ENCODE measurements at regions not wholly inside any gene's neighbourhood (a gene's known extent, or its start where the extent isn't known, plus 50 kb on each side); places are given as distances from the start of the nearest gene placed in this dataset.

- no peak for DNase-seq
Measured at GRCh38 chr15:38864827-38865581, 300.4 kb upstream of the RASGRP1 start.

GRCh38 chr15:38867556-38867955 is 302.9 kb upstream of the RASGRP1 start:
- Mint-ChIP-seq H3K4me1 (peaks cover 0 to 10% (median 4%) of the 10 kb centered on the region in 4 donors), H3K27me3 (no peaks in the 10 kb centered on the region), H3K9me3 (peaks cover 0 to 5% (median 0%) of the 10 kb centered on the region in 7 donors), H3K36me3 (no peaks in the 10 kb centered on the region), H3K4me3 (no peak overlapping the region), H3K27ac (no peak overlapping the region)
- H3K4me3 ChIP-seq (ENCODE audit: low read depth, low read length), result no peak overlapping the region
- no peak overlapping the region for H3K27ac ChIP-seq (ENCODE audit: insufficient read depth, low read length, poor library complexity, severe bottlenecking)
- H3K36me3 ChIP-seq (ENCODE audit: control insufficient read depth, insufficient read depth, low read length), result no peaks in the 10 kb centered on the region
- no peak for ATAC-seq (ENCODE audit: low read depth in 2 of 2)
- no peaks in the 10 kb centered on the region for H3K27me3 ChIP-seq (ENCODE audit: control insufficient read depth, insufficient read depth, low read length)
- no peak for DNase-seq
- no peaks in the 10 kb centered on the region for H3K4me1 ChIP-seq (ENCODE audit: control insufficient read depth, insufficient read depth, low read length, poor library complexity, severe bottlenecking)
- no peaks in the 10 kb centered on the region for H3K9me3 ChIP-seq (ENCODE audit: control insufficient read depth in 2 of 2, low read length in 2 of 2)

More at GRCh38 chr15:38864827-38865581, 300.4 kb upstream of the RASGRP1 start:
- no peak overlapping the region for H3K27ac ChIP-seq (ENCODE audit: insufficient read depth, low read length, poor library complexity, severe bottlenecking)
- no peaks in the 10 kb centered on the region for H3K4me1 ChIP-seq (ENCODE audit: control insufficient read depth, insufficient read depth, low read length, poor library complexity, severe bottlenecking)
- H3K27me3 ChIP-seq (ENCODE audit: control insufficient read depth, insufficient read depth, low read length), result no peaks in the 10 kb centered on the region
- H3K27me3 Mint-ChIP-seq, result no peaks in the 10 kb centered on the region
- H3K4me1 Mint-ChIP-seq, result peaks cover 0 to 12% (median 4%) of the 10 kb centered on the region in 4 donors
- no peaks in the 10 kb centered on the region for H3K9me3 ChIP-seq (ENCODE audit: control insufficient read depth in 2 of 2, low read length in 2 of 2)
- no peaks in the 10 kb centered on the region for H3K36me3 Mint-ChIP-seq
- no peak overlapping the region for H3K4me3 ChIP-seq (ENCODE audit: low read depth, low read length)
- no peak overlapping the region for H3K27ac Mint-ChIP-seq
- ATAC-seq (ENCODE audit: low read depth in 2 of 2), result no peak
- H3K9me3 Mint-ChIP-seq, result no peaks in the 10 kb centered on the region
- H3K36me3 ChIP-seq (ENCODE audit: control insufficient read depth, insufficient read depth, low read length), result no peaks in the 10 kb centered on the region
- no peak overlapping the region for H3K4me3 Mint-ChIP-seq

- H3K4me3 ChIP-seq (ENCODE audit: low read depth, low read length), result no peak overlapping the region
- Mint-ChIP-seq H3K27me3 (no peaks in the 10 kb centered on the region), H3K36me3 (no peaks in the 10 kb centered on the region), H3K4me3 (no peak overlapping the region), H3K27ac (no peak overlapping the region), H3K4me1 (peaks cover 0 to 8% (median 4%) of the 10 kb centered on the region in 4 donors), H3K9me3 (peaks cover 0 to 5% (median 0%) of the 10 kb centered on the region in 7 donors)
- H3K9me3 ChIP-seq (ENCODE audit: control insufficient read depth in 2 of 2, low read length in 2 of 2), result no peaks in the 10 kb centered on the region
- no peak overlapping the region for H3K27ac ChIP-seq (ENCODE audit: insufficient read depth, low read length, poor library complexity, severe bottlenecking)
- no peaks in the 10 kb centered on the region for H3K27me3 ChIP-seq (ENCODE audit: control insufficient read depth, insufficient read depth, low read length)
- no peak for DNase-seq
- no peak for ATAC-seq (ENCODE audit: low read depth in 2 of 2)
- no peaks in the 10 kb centered on the region for H3K36me3 ChIP-seq (ENCODE audit: control insufficient read depth, insufficient read depth, low read length)
- no peaks in the 10 kb centered on the region for H3K4me1 ChIP-seq (ENCODE audit: control insufficient read depth, insufficient read depth, low read length, poor library complexity, severe bottlenecking)
Measured at GRCh38 chr15:38868326-38869114, 303.9 kb upstream of the RASGRP1 start.

- peaks cover 0 to 5% (median 0%) of the 10 kb centered on the region in 7 donors for H3K9me3 Mint-ChIP-seq
- H3K4me1 Mint-ChIP-seq, result peaks cover 0 to 14% (median 4%) of the 10 kb centered on the region in 4 donors
- Histone ChIP-seq H3K4me1 (ENCODE audit: control insufficient read depth, insufficient read depth, low read length, poor library complexity, severe bottlenecking) (no peaks in the 10 kb centered on the region), H3K9me3 (ENCODE audit: control insufficient read depth in 2 of 2, low read length in 2 of 2) (no peaks in the 10 kb centered on the region), H3K36me3 (ENCODE audit: control insufficient read depth, insufficient read depth, low read length) (no peaks in the 10 kb centered on the region), H3K27ac (ENCODE audit: insufficient read depth, low read length, poor library complexity, severe bottlenecking) (no peak overlapping the region), H3K4me3 (ENCODE audit: low read depth, low read length) (no peak overlapping the region), H3K27me3 (ENCODE audit: control insufficient read depth, insufficient read depth, low read length) (no peaks in the 10 kb centered on the region)
- H3K27ac Mint-ChIP-seq, result no peak overlapping the region
- DNase-seq, result no peak
- ATAC-seq (ENCODE audit: low read depth in 2 of 2), result no peak
- H3K4me3 Mint-ChIP-seq, result no peak overlapping the region
- H3K36me3 Mint-ChIP-seq, result no peaks in the 10 kb centered on the region
- no peaks in the 10 kb centered on the region for H3K27me3 Mint-ChIP-seq
Measured at GRCh38 chr15:38871638-38872037, 307.0 kb upstream of the RASGRP1 start.

- peaks cover 0 to 14% (median 4%) of the 10 kb centered on the region in 4 donors for H3K4me1 Mint-ChIP-seq
- Histone ChIP-seq H3K9me3 (ENCODE audit: control insufficient read depth in 2 of 2, low read length in 2 of 2) (no peaks in the 10 kb centered on the region), H3K4me1 (ENCODE audit: control insufficient read depth, insufficient read depth, low read length, poor library complexity, severe bottlenecking) (no peaks in the 10 kb centered on the region), H3K4me3 (ENCODE audit: low read depth, low read length) (no peak overlapping the region), H3K27ac (ENCODE audit: insufficient read depth, low read length, poor library complexity, severe bottlenecking) (no peak overlapping the region), H3K36me3 (ENCODE audit: control insufficient read depth, insufficient read depth, low read length) (no peaks in the 10 kb centered on the region), H3K27me3 (ENCODE audit: control insufficient read depth, insufficient read depth, low read length) (no peaks in the 10 kb centered on the region)
- H3K9me3 Mint-ChIP-seq, result peaks cover 0 to 5% (median 0%) of the 10 kb centered on the region in 7 donors
- no peak for ATAC-seq (ENCODE audit: low read depth in 2 of 2)
- H3K27me3 Mint-ChIP-seq, result no peaks in the 10 kb centered on the region
- H3K36me3 Mint-ChIP-seq, result no peaks in the 10 kb centered on the region
- no peak overlapping the region for H3K4me3 Mint-ChIP-seq
- H3K27ac Mint-ChIP-seq, result no peak overlapping the region
- DNase-seq, result no peak
Measured at GRCh38 chr15:38872732-38873131, 308.1 kb upstream of the RASGRP1 start.

GRCh38 chr15:38873158-38873557 is 308.5 kb upstream of the RASGRP1 start:
- Histone ChIP-seq H3K4me3 (ENCODE audit: low read depth, low read length) (no peak overlapping the region), H3K36me3 (ENCODE audit: control insufficient read depth, insufficient read depth, low read length) (no peaks in the 10 kb centered on the region), H3K4me1 (ENCODE audit: control insufficient read depth, insufficient read depth, low read length, poor library complexity, severe bottlenecking) (no peaks in the 10 kb centered on the region), H3K9me3 (ENCODE audit: control insufficient read depth in 2 of 2, low read length in 2 of 2) (no peaks in the 10 kb centered on the region), H3K27ac (ENCODE audit: insufficient read depth, low read length, poor library complexity, severe bottlenecking) (no peak overlapping the region), H3K27me3 (ENCODE audit: control insufficient read depth, insufficient read depth, low read length) (no peaks in the 10 kb centered on the region)
- Mint-ChIP-seq H3K27me3 (no peaks in the 10 kb centered on the region), H3K36me3 (no peaks in the 10 kb centered on the region), H3K4me1 (peaks cover 0 to 14% (median 4%) of the 10 kb centered on the region in 4 donors), H3K9me3 (peaks cover 0 to 5% (median 0%) of the 10 kb centered on the region in 7 donors), H3K27ac (no peak overlapping the region), H3K4me3 (no peak overlapping the region)
- no peak for ATAC-seq (ENCODE audit: low read depth in 2 of 2)
- no peak for DNase-seq

- no peaks in the 10 kb centered on the region for H3K4me1 ChIP-seq (ENCODE audit: control insufficient read depth, insufficient read depth, low read length, poor library complexity, severe bottlenecking)
- Mint-ChIP-seq H3K27ac (no peak overlapping the region), H3K36me3 (no peaks in the 10 kb centered on the region), H3K27me3 (no peaks in the 10 kb centered on the region), H3K4me3 (no peak overlapping the region), H3K9me3 (peaks cover 0 to 5% (median 0%) of the 10 kb centered on the region in 7 donors), H3K4me1 (peaks cover 0 to 11% (median 3%) of the 10 kb centered on the region in 4 donors)
- H3K27me3 ChIP-seq (ENCODE audit: control insufficient read depth, insufficient read depth, low read length), result no peaks in the 10 kb centered on the region
- H3K36me3 ChIP-seq (ENCODE audit: control insufficient read depth, insufficient read depth, low read length), result no peaks in the 10 kb centered on the region
- H3K4me3 ChIP-seq (ENCODE audit: low read depth, low read length), result no peak overlapping the region
- ATAC-seq (ENCODE audit: low read depth in 2 of 2) (no peak), DNase-seq (no peak)
- H3K9me3 ChIP-seq (ENCODE audit: control insufficient read depth in 2 of 2, low read length in 2 of 2), result no peaks in the 10 kb centered on the region
- no peak overlapping the region for H3K27ac ChIP-seq (ENCODE audit: insufficient read depth, low read length, poor library complexity, severe bottlenecking)
Measured at GRCh38 chr15:38874464-38874863, 309.9 kb upstream of the RASGRP1 start.
